ENCODE measurements at regions not wholly inside any gene's neighbourhood (a gene's known extent, or its start where the extent isn't known, plus 50 kb on each side); places are given as distances from the start of the nearest gene placed in this dataset.

- H2AFZ ChIP-seq (ENCODE audit: low read depth, low read length), result no peak overlapping the region
These were observed 61.1 kb upstream of the ZNF462 start for GRCh38 chr9:106801816-106802215.

More at GRCh38 chr9:106801816-106802215, 61.1 kb upstream of the ZNF462 start:
- H3K9me2 ChIP-seq (ENCODE audit: insufficient read depth, low read length), result no peaks in the 10 kb centered on the region
- no peak overlapping the region for H3K4me3 ChIP-seq (ENCODE audit: low read length)
- no peaks in the 10 kb centered on the region for H3K27me3 ChIP-seq (ENCODE audit: insufficient read depth, low read depth, low read length)
- no peak overlapping the region for H3K9ac ChIP-seq (ENCODE audit: low read length)
- H3K9me3 ChIP-seq (ENCODE audit: low read length), result no peaks in the 10 kb centered on the region
- TF ChIP-seq POLR2AphosphoS5 (IDR thresholded peaks at IDR 0.05) (no peak), EZH2 (IDR thresholded peaks at IDR 0.05; ENCODE audit: borderline replicate concordance, insufficient read depth, low read length, poor library complexity, severe bottlenecking) (no peak), SMC3 (conservative IDR thresholded peaks at IDR 0.05; ENCODE audit: poor library complexity) (no peak), REST (IDR thresholded peaks at IDR 0.05; ENCODE audit: borderline replicate concordance) (no peak), TAF1 (IDR thresholded peaks at IDR 0.05; ENCODE audit: low read depth) (no peak), MXI1 (conservative IDR thresholded peaks at IDR 0.05; ENCODE audit: poor library complexity, severe bottlenecking) (no peak), RAD21 (conservative IDR thresholded peaks at IDR 0.05) (no peak), EP300 (conservative IDR thresholded peaks at IDR 0.05; ENCODE audit: poor library complexity, severe bottlenecking) (no peak), CTCF (IDR thresholded peaks at IDR 0.05; ENCODE audit: poor library complexity, severe bottlenecking) (no peak)
- no peak overlapping the region for H3K4me2 ChIP-seq (ENCODE audit: low read length)
- H4K20me1 ChIP-seq (ENCODE audit: insufficient read depth), result no peaks in the 10 kb centered on the region
- H3K27ac ChIP-seq (ENCODE audit: low read length), result no peak overlapping the region
- H3K79me2 ChIP-seq (replicated peaks; ENCODE audit: insufficient read depth, low read length), result no peaks in the 10 kb centered on the region
- no peaks in the 10 kb centered on the region for H3K36me3 ChIP-seq (ENCODE audit: insufficient read depth, low read length)
- no peaks in the 10 kb centered on the region for H3F3A ChIP-seq (ENCODE audit: insufficient read depth, low read length, poor library complexity, severe bottlenecking)

Small RNAs in the stretch of these regions (small RNA-seq; reads per million reads assigned to genes)
- 0 reads per million in 3 experiments for gene MIR8081

Measured in neural cell (in vitro differentiated cells).